Neural cell (in vitro differentiated cells): ENCODE measurements at regions not wholly inside any gene's neighbourhood (a gene's known extent, or its start where the extent isn't known, plus 50 kb on each side); places are given as distances from the start of the nearest gene placed in this dataset.

Experiments used
- CTCF ChIP-seq: fragments of 450-650 bp; IDR thresholded peaks from 2 replicates; pipeline ENCODE4 v1.5.1; 2014; ENCODE audit warnings: antibody characterized with exemption, mild to moderate bottlenecking, moderate library complexity; ENCODE audit not compliant: poor library complexity, severe bottlenecking
- POLR2AphosphoS5 ChIP-seq: IDR thresholded peaks from 2 replicates; pipeline ENCODE4 v1.6.1; 2012

DNA sequence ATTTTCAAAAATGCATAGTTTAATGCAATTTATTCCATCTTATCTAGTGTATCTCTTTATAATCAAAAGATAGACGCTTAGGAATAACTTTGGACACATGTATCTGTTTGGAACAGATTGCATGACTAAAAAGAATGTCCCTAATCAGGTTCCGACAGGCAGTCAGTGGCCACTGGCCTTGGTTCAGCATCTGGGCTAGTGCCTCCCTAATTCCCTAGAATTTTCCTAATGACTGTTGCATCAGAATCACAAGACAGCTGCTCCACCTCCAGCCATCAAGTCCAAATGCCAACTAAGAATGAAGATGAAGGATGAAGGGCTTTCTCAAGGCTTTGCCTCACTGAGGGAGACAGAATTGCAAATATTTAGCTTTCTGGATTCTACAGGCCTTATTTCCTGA, 173.8 kb downstream of the EFNB2 start:
- TF ChIP-seq CTCF, result no peak
- no peak for TF ChIP-seq POLR2AphosphoS5
